Pancreas (tissue), 10 donors: ENCODE measurements at regions not wholly inside any gene's neighbourhood (a gene's known extent, or its start where the extent isn't known, plus 50 kb on each side); places are given as distances from the start of the nearest gene placed in this dataset.
A peak's percentile ranks its signal among the peaks of the same experiment; 100 is the strongest.

ENCODE experiments used
- ATAC-seq, 4 donors: fragments of 200-7000 bp; cut with Tn5 transposase; one replicate each; pipeline versions ENCODE4 v1.8.0 to v1.9.1; 2020; ENCODE audit warnings: mild to moderate bottlenecking in 4 of 4, moderate library complexity in 4 of 4
- DNase-seq, 6 donors: peaks; one replicate each; pipeline ENCODE4 v3.0.0-alpha.2; 2020
- FAIRE-seq: peaks from 2 replicates; lab custom pipeline; 2012; peaks lifted over from hg19 to GRCh38; lab: Jason Lieb, UNC
- H3K27ac ChIP-seq, 4 donors: fragments of 200-600 bp; sonication (generic); 1 replicate in 3 of 4; 2 replicates in 1 of 4; pipeline versions ENCODE4 v1.5.0 to v1.8.0; 2020
- H3K27me3 ChIP-seq, 4 donors: fragments of 200-600 bp; one replicate each; pipeline ENCODE4 v1.8.0; 2021
- H3K36me3 ChIP-seq, 3 donors: fragments of 200-600 bp; sonication (generic) in 1 of 3; one replicate each; pipeline versions ENCODE4 v1.5.0 to v1.8.0; 2020 to 2021
- H3K4me1 ChIP-seq, 3 donors: fragments of 200-600 bp; one replicate each; pipeline ENCODE4 v1.8.0; 2021
- H3K4me3 ChIP-seq, 4 donors: fragments of 200-600 bp; sonication (generic) in 2 of 4; one replicate each; pipeline versions ENCODE4 v1.5.0 to v1.8.0; 2020 to 2021
- H3K9me3 ChIP-seq, 4 donors: fragments of 200-600 bp; one replicate each; pipeline ENCODE4 v1.8.0; 2021
- WGBS, 2 donors: extraction: QIAGEN DNeasy Blood & Tissue Kit; methylation state at CpG; one replicate each; pipeline ENCODE4 v1.1.7; 2013; 5-methylcytosine and 5-hydroxymethylcytosine counted together
- intact Hi-C, 3 donors: fragments of 100-400 bp; cut with DNase I; formaldehyde crosslinking; loops; one replicate each; pipeline versions ENCODE4 v1.11.1 to v1.14.2; 2022
- TF ChIP-seq, protein P1 (sequence below), 4 donors: fragments of 200-600 bp; sonication (generic) in 3 of 4; IDR thresholded peaks; one replicate each; pipeline versions ENCODE4 v1.5.0 to v1.8.0; 2021; ENCODE audit warnings: antibody characterized with exemption in 4 of 4
- donor health status: healthy with polysubstance abuse.
- donor health status: DM: no; HTN: no; CAD: no; lungs with moderate emphysema.
- donor health status: DM: no; HTN: no; CAD: no.
- donor health status: control.
- donor health status: control.
- donor health status: Bipolar disorder and iron deficiency.
- donor health status: DM: yes; HTN: yes; CAD: no.
- donor health status: DM: no; HTN: no; CAD: no.
- donor health status: DM: no; HTN: no; CAD: no.
- donor health status: DM: yes; HTN: yes; CAD: no.

DNA sequence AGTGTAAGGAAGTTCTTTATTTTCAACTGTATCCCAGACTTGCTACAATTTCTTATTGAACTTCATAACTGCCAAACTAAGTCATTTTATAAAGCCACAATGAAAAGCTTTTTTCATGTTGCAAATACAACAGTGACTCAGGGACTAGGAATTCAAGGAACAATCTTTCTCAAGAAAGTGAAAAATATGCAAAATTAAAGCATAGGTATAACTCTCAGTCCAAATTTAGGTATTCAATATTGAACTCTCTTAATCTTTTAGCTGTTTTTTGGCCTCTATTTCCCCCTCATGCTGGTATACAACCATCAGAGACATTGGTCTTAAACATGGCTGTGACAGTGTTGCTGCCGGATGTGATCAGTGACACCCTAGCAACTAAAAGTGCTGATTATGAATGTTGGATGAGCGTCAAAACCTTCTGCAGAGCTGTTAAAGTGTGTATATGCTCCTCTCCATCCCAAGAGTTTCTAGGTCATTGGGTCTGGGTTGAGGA, 476.9 kb downstream of the ZNF385D start:
- Histone ChIP-seq H3K27ac (no peak overlapping the region), H3K9me3 (no peaks in the 10 kb centered on the region), H3K4me1 (no peaks in the 10 kb centered on the region), H3K4me3 (no peak overlapping the region), H3K36me3 (no peaks in the 10 kb centered on the region), H3K27me3 (no peaks in the 10 kb centered on the region)
- DNase-seq (no peak), ATAC-seq (no peak), FAIRE-seq (no peak)
- TF ChIP-seq, protein P1, sequence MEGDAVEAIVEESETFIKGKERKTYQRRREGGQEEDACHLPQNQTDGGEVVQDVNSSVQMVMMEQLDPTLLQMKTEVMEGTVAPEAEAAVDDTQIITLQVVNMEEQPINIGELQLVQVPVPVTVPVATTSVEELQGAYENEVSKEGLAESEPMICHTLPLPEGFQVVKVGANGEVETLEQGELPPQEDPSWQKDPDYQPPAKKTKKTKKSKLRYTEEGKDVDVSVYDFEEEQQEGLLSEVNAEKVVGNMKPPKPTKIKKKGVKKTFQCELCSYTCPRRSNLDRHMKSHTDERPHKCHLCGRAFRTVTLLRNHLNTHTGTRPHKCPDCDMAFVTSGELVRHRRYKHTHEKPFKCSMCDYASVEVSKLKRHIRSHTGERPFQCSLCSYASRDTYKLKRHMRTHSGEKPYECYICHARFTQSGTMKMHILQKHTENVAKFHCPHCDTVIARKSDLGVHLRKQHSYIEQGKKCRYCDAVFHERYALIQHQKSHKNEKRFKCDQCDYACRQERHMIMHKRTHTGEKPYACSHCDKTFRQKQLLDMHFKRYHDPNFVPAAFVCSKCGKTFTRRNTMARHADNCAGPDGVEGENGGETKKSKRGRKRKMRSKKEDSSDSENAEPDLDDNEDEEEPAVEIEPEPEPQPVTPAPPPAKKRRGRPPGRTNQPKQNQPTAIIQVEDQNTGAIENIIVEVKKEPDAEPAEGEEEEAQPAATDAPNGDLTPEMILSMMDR (IDR thresholded peaks at IDR 0.05) = no peak
- intact Hi-C loops = no loop called here
- WGBS, 2 donors = 68 to 73% methylated on average over 2 of the region's 2 CpGs

DNA sequence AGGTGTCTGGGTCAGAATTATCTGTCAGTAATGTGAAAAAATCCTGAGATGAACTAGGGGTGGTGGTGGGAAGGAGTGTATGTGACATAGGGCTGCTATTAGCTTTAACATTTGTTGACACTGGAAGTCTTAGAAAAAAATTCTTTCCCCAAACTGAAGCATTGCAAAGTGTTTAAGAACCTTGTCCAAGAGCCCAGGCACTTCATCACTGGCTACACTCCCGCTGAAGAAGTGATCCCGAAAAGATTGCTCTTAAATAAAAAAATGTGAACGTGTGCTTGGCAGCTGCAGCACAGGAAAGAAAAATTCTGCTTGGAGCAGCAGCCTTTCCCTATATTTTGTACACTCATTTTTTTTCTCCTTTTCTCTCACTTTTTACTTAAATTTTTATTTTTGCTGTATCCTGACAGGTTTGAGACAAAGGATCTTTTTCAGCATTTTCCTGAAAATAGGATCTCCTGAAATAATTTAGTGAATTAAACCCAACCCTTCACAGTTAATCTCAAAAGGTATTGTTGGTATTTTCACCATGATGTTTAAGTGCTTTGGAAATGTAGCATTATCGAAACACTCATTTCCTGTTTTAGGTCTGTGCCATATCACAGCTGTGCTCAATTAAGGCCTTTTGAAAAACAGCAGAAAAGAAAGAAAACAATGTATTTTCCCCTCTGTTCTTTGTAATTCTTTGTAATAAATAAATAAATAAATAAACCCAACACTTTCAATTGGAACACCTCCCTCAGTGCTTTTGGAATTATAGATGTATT, 477.6 kb downstream of the ZNF385D start:
- Histone ChIP-seq H3K36me3 (no peaks in the 10 kb centered on the region), H3K4me3 (no peak overlapping the region), H3K4me1 (no peaks in the 10 kb centered on the region), H3K27me3 (no peaks in the 10 kb centered on the region), H3K9me3 (no peaks in the 10 kb centered on the region), H3K27ac (no peak overlapping the region)
- TF ChIP-seq, protein P1 (IDR thresholded peaks at IDR 0.05) = no peak
- DNase-seq = no peak
- FAIRE-seq = no peak
- no peak for ATAC-seq
- WGBS, 2 donors = 52 to 64% methylated on average over 4 of the region's 4 CpGs
- intact Hi-C loops = no loop called here

DNA sequence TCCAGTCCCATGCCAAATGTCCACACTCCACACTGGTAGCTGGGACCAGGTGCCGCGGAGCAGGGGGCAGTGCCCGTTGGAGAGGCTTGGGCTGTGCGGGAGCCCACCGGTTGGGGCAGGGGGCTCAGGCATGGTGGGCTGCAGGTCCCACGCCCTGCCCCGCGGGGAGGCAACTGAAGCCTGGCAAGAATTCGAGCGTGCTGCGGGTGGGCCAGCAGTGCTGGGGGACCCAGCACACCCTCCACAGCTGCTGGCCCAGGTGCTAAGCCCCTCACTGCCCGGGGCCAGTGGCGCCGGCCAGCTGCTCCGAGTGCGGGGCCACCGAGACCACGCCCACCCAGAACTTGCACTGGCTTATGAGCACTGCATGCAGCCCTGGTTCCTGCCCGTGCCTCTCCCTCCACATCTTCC, 479.4 kb downstream of the ZNF385D start:
- peak in 2 of 6 donors; percentile 18 to 55 for DNase-seq
- FAIRE-seq = no peak
- no peaks in the 10 kb centered on the region for H3K4me1 ChIP-seq
- 89% methylated on average over 19 of the region's 19 CpGs for WGBS, 2 donors
- no peak overlapping the region for H3K27ac ChIP-seq
- ATAC-seq = no peak
- H3K9me3 ChIP-seq = no peaks in the 10 kb centered on the region
- no peaks in the 10 kb centered on the region for H3K36me3 ChIP-seq
- no peaks in the 10 kb centered on the region for H3K27me3 ChIP-seq
- no peak overlapping the region for H3K4me3 ChIP-seq
- intact Hi-C loops = no loop called here
- TF ChIP-seq, protein P1 (IDR thresholded peaks at IDR 0.05) = no peak

DNA sequence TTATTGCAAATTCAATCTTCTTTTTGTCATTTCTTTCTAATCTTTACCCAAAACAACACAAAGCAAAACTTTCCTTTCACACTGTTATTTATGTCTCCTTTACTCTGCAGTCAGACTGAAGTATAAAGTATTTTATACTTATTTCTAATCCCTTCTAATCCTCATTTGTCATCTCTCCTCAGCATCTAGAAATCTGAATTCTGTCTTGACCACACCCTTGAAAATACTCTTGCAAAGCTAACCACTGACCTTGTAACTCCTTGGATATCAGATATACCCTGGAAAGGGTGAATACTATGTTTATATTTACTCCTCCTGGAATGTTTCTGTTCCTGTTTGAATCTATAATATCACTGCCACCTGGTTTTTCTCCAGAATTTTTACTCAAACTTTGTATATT, 481.1 kb downstream of the ZNF385D start:
- intact Hi-C loops = no loop called here

More for the DNA sequence above, 481.1 kb downstream of the ZNF385D start:
- ATAC-seq (no peak), DNase-seq (no peak), FAIRE-seq (no peak)
- H3K4me3 ChIP-seq = no peak overlapping the region
- TF ChIP-seq, protein P1 (IDR thresholded peaks at IDR 0.05) = no peak
- H3K9me3 ChIP-seq = no peaks in the 10 kb centered on the region
- H3K27ac ChIP-seq = no peak overlapping the region
- H3K36me3 ChIP-seq = no peaks in the 10 kb centered on the region
- no peaks in the 10 kb centered on the region for H3K27me3 ChIP-seq
- no peaks in the 10 kb centered on the region for H3K4me1 ChIP-seq
